Middle frontal gyrus (tissue), 1 donor: ENCODE measurements at regions not wholly inside any gene's neighbourhood (a gene's known extent, or its start where the extent isn't known, plus 50 kb on each side); places are given as distances from the start of the nearest gene placed in this dataset.
"Not testable (repeated sequence)": the region's sequence is repeated elsewhere in the genome, so short reads cannot be mapped to it uniquely, and the experiment has no call there.

Experiments used
- DNase-seq: peaks from one replicate; pipeline ENCODE4 v3.0.0-alpha.2; 2015; ENCODE audit warnings: low spot score; ENCODE audit errors: extremely low spot score

DNA sequence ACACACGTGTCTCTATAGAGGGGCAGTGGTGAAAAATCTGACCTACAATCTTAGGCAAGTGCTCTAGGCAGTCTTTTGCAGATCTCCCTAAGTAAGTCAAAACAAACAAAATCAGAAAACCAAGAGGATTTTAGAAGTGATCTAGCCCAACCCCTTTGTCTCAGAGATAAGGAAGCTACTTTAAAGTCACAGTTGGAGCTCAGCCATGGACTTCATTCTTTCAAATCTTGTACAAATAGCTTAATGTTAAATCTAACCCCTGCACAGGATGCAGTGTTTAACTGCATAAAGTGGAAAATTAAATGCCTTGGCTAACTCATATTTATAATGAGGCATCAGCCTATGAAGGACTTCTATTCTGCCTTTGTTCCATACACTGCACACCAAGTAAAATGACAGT lies 135.1 kb upstream of the RFX3 start:
- DNase-seq = no peak

GRCh38 chr9:3659647-3660046 lies 133.8 kb upstream of the RFX3 start:
- no peak for DNase-seq

DNA sequence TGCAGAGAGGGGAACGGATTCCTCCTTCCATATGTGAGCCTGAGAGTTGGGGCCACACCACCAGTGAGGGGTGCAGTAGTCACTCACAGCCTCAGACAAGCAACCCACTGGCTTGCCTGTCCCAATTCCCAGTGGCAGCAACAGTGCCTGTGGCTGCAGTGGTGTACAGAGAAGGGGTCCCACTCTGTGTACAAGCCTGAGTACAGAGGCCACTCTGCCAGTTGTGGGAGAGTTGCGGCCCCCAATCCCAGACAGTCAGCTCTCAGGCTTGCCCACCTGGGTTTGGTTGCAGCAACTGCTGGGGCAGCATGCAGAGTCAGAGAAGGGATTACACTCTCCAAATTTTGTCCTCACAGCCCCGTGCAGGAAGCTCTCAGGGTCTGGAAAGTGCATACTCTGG lies 133.2 kb upstream of the RFX3 start:
- no peak for DNase-seq

- no peak for DNase-seq
These were observed 130.4 kb upstream of the RFX3 start for GRCh38 chr9:3656224-3656623.

GRCh38 chr9:3650994-3651622 lies 125.3 kb upstream of the RFX3 start:
- no peak for DNase-seq

GRCh38 chr9:3648722-3649246 lies 123.0 kb upstream of the RFX3 start:
- no peak for DNase-seq

DNA sequence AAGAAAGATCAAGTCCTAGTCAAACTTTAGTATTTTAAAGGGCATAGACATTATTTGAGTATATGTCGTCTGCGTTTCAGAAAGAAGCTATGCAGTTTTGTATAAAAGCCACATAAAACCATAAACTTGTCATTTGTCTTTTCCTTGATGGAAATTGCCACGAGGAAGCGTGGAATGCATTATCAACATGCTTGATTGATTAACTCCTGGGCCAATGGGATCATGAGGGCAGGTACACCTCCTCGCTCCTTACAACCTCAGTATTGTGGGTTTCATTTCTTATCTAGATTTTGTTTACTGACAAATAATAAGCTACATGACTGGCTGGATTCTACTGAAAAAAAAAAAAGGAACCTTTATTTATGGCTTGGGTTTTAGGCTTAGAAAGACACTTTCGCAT lies 122.5 kb upstream of the RFX3 start:
- no peak for DNase-seq

DNA sequence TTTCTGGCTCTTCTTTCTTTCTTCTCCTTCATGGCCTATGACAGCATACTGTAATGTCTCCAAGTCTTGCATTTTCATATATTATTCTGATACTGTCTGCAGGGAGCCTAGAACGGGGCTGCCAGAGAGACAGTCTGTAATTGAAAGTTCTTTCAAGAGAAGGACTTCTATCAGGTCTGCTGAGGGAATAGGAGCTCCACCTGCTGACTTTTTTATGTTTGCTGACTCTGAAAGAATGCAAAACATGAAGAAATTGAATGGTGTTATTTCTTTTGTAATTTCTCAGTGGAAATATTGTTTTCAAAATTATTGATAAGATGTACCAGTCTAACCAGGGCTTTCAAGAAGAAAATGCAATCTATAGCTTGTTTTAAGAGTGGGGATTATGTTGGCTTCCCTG lies 121.9 kb upstream of the RFX3 start:
- DNase-seq = no peak

- DNase-seq = no peak
These were observed 120.4 kb upstream of the RFX3 start for GRCh38 chr9:3646226-3646625.

- DNase-seq = not testable (repeated sequence)
These were observed 116.3 kb upstream of the RFX3 start for GRCh38 chr9:3642075-3642474.

DNA sequence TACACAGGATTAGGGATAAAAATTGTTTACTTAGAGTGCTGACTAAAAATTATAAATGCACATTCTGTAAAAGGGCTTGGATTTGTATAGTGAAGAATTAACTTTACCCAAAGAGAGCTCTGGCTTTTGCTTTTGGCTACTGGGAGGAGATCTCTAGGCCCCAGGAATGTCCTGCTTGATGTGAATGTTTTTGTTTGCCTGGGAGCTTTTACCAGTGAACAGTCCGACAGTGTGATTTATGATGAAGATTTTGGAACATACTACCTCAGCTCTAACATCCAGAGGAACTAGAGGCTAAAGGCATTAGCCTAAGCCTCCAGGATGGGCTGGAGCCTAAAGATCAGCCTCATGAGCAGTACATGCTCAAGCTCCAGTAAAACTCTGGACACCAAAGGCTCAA lies 103.7 kb upstream of the RFX3 start:
- no peak for DNase-seq

DNA sequence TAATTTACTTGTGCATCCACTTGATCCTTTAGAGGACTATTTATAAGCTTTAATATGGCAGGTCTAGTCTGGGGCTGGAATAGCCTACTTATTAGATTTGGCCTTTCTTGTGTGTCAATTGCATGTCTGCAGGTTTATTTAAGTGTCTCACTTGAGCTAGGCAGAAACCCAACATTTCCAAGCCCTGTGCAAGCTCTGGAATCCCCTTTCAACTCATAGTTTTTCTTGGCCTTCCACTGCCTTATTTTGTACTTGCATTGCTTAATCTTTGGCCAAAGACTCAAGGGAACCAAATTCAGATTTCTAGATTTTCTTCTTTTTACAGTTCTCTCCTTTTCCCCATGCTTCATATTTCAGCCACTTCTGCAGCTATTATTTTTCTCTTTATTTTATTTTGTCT lies 102.4 kb upstream of the RFX3 start:
- no peak for DNase-seq

GRCh38 chr9:3608011-3608410 lies 82.2 kb upstream of the RFX3 start:
- DNase-seq = no peak

DNA sequence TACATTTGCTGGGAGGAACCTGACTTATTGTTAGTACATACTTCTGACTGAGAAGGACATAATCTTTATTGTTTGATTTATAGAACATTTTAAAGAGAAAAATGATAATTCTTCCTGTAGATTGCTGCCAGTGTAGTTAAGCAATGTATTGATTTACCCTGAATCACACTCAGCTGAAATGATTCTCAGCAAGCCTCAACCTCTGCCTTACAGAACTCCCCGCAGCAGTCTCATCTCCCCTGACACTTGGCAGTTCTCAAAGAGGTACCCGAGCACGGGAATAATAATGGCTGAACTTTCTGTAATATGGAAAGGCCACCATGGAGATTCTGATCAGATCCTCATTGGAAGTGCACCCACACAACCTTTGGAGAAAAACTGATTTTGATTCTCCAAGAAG lies 74.9 kb upstream of the RFX3 start:
- no peak for DNase-seq

DNA sequence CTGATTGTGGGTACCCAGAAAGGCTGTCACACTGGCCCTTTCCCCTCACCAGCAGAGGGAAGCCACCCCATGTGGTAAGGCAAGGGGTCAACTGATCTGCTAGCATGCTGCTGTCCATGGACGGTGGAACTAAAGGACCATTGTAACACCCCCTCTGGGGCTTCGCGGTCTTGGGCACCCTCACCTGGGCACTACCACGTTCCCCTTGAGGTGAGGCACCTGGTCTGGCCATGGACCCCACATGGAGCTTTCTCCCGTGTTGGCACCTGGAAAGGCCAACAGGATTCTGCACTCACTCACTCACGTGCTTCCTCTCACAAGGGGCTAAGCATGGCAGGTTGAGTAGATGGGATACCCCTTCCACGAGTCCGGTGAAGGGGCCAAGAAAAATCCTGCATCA lies 72.0 kb upstream of the RFX3 start:
- no peak for DNase-seq

- DNase-seq = no peak
These were observed 60.3 kb upstream of the RFX3 start for GRCh38 chr9:3586066-3586465.

DNA sequence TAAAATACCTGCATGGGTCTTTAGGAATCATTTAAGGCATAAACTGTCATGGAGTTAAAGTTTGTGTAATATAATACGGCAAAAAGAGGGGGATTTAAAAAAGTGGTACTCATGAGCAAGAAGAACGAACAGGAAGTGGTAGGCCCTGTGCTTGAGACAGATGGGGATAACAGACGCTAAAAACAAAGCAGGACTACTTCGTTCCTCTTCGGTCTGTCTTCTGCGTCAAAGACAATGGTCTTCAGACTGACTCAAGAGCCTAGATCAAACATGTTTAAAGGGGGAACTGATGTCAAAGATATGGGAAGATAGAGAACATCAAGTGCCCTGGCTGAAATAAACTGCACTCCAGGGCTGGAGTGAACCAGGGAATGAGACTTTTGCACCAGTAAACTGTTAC lies 59.8 kb upstream of the RFX3 start:
- no peak for DNase-seq

DNA sequence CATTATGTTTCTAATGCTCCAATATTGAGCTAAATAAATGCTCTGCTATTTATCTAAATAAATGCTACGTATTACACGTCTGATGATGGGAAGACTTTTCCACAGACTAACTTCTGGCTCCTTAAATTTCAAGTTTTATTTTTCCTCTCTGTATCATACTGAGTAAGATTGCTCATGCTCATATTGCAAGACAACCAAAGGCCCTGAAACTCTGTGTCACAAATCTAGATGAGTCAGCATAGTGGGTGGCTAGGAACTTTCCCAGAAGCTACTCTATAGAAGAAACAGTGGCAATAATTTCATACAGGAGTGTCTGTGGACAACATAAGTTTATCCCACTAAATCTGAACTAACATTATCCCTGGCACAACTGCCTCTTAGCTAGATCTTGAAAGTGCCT lies 53.0 kb upstream of the RFX3 start:
- DNase-seq = no peak

DNA sequence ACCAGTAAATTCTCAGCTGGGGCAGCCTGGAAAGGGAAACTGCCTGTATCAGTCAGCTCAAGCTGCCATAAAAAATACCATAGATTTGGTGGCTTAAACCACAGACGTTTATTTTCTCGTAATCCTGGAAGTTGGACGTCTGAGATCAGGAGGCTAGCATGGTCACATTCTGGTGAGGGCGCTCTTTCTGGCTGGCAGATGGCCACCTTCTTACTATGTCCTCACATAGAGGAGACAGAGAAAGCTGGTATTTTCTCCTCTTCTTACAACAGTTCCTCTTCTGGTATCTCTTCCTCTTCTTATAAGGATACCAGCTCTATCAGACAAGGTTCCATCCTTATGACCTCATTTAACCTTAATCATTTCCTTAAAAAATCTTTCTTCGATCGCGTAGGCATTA lies 50.5 kb upstream of the RFX3 start:
- no peak for DNase-seq

GRCh38 chr9:3575821-3576220 lies 50.0 kb upstream of the RFX3 start:
- no peak for DNase-seq
